Mammary epithelial cell (primary cell): ENCODE measurements at regions not wholly inside any gene's neighbourhood (a gene's known extent, or its start where the extent isn't known, plus 50 kb on each side); places are given as distances from the start of the nearest gene placed in this dataset.

Source experiments
- EZH2 ChIP-seq: IDR thresholded peaks from 2 replicates; pipeline ENCODE4 v1.6.1; 2012; ENCODE audit warnings: low read length, inconsistent platforms, borderline replicate concordance
- TF ChIP-seq, protein P1 (sequence below), 2 donors: IDR thresholded peaks in 1 of 2; conservative IDR thresholded peaks in 1 of 2; 2 replicates each; pipeline ENCODE4 v1.5.1; 2011 to 2012; ENCODE audit warnings: inconsistent platforms in 2 of 2, low read length in 2 of 2, mild to moderate bottlenecking in 2 of 2, control low read depth in 1 of 2, low read depth in 1 of 2; ENCODE audit not compliant: insufficient read depth in 1 of 2; ENCODE audit errors: extremely low read depth in 1 of 2

DNA sequence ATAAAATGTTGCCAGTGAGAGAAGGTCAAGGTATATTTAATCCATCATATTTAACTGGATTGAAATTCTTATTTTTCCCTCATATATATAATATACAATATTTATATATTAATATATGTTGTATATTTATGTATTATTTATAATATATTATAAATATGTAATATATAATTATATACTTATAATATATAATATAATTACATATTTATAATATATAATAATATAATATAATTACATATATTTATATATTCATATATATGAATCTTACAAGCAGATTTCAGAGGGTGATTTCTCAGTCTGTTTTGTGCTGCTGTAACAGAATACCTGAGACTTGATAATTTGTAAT is 52.7 kb upstream of the TLE3 start:
- no peak for TF ChIP-seq EZH2
- TF ChIP-seq, protein P1, sequence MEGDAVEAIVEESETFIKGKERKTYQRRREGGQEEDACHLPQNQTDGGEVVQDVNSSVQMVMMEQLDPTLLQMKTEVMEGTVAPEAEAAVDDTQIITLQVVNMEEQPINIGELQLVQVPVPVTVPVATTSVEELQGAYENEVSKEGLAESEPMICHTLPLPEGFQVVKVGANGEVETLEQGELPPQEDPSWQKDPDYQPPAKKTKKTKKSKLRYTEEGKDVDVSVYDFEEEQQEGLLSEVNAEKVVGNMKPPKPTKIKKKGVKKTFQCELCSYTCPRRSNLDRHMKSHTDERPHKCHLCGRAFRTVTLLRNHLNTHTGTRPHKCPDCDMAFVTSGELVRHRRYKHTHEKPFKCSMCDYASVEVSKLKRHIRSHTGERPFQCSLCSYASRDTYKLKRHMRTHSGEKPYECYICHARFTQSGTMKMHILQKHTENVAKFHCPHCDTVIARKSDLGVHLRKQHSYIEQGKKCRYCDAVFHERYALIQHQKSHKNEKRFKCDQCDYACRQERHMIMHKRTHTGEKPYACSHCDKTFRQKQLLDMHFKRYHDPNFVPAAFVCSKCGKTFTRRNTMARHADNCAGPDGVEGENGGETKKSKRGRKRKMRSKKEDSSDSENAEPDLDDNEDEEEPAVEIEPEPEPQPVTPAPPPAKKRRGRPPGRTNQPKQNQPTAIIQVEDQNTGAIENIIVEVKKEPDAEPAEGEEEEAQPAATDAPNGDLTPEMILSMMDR (conservative IDR thresholded peaks at IDR 0.05 in 1 of 2, IDR thresholded peaks at IDR 0.05 in 1 of 2; ENCODE audit: extremely low read depth in 1 of 2, insufficient read depth in 1 of 2, low read depth in 1 of 2, low read length in 2 of 2), result no peak
